ENCODE measurements at regions not wholly inside any gene's neighbourhood (a gene's known extent, or its start where the extent isn't known, plus 50 kb on each side); places are given as distances from the start of the nearest gene placed in this dataset.
"Not testable (repeated sequence)": the region's sequence is repeated elsewhere in the genome, so short reads cannot be mapped to it uniquely, and the experiment has no call there.

DNA sequence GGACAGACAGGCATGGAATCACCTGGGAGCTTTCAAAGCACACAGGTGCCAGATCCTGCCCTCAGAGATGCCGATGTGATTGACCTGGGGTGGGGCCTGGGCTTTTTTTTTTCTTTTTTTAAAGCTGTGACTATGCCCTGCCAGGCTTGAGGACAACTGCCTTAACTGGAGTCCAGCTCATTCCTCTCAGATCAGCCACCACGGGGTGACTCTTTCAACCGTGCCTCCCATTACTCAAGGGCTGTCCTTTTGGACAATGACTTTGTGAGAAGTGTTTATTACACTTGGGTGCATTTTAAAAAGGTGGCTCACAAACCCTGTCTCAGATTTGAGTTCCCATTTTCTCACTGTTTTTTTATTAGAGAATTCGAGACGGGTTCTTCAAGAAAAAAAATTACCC lies 57.1 kb upstream of the RALY start:
- Histone ChIP-seq H3K9me3 (no peaks in the 10 kb centered on the region), H3K27me3 (no peaks in the 10 kb centered on the region), H3K4me3 (no peak overlapping the region), H3K36me3 (no peaks in the 10 kb centered on the region), H3K27ac (replicated peaks in 1 of 4) (no peak overlapping the region), H3K4me1 (peaks cover 0 to 7% (median 3%) of the 10 kb centered on the region in 4 donors)
- intact Hi-C loops (cut with DNase I), result no loop called here
- TF ChIP-seq POLR2A (IDR thresholded peaks at IDR 0.05; ENCODE audit: low read depth), result no peak
- TF ChIP-seq, protein P1, sequence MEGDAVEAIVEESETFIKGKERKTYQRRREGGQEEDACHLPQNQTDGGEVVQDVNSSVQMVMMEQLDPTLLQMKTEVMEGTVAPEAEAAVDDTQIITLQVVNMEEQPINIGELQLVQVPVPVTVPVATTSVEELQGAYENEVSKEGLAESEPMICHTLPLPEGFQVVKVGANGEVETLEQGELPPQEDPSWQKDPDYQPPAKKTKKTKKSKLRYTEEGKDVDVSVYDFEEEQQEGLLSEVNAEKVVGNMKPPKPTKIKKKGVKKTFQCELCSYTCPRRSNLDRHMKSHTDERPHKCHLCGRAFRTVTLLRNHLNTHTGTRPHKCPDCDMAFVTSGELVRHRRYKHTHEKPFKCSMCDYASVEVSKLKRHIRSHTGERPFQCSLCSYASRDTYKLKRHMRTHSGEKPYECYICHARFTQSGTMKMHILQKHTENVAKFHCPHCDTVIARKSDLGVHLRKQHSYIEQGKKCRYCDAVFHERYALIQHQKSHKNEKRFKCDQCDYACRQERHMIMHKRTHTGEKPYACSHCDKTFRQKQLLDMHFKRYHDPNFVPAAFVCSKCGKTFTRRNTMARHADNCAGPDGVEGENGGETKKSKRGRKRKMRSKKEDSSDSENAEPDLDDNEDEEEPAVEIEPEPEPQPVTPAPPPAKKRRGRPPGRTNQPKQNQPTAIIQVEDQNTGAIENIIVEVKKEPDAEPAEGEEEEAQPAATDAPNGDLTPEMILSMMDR (IDR thresholded peaks at IDR 0.05), result no peak
- TF ChIP-seq POLR2AphosphoS5 (IDR thresholded peaks at IDR 0.05), result no peak
- TF ChIP-seq EP300 (IDR thresholded peaks at IDR 0.05), result no peak
- 81% methylated on average over 5 of the region's 5 CpGs for WGBS
- DNase-seq (ENCODE audit: extremely low spot score), result no peak

DNA sequence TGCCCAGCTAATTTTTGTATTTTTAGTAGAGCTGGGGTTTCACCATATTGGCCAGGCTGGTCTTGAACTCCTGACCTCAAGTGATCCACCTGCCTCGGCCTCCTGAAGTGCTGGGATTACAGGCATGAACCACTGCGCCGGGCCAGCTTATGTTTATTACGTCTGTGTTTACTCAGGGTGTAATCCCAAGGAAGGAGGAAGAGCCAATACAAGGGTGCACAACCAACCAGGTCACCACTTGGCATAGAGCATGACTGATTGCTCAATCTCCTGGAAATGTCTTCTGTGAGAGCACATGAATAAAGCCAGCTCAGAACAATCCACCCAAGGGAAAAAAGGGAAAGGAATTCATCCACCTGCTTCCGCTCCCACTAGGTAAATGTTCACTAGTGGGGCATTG lies 54.7 kb upstream of the RALY start:
- intact Hi-C loops (cut with DNase I); H3K4me1 ChIP-seq; H3K36me3 ChIP-seq; H3K4me3 ChIP-seq; DNase-seq (ENCODE audit: extremely low spot score); H3K27ac ChIP-seq (replicated peaks in 1 of 4); H3K9me3 ChIP-seq; H3K27me3 ChIP-seq: not testable (repeated sequence)
- 79% methylated on average over 5 of the region's 5 CpGs for WGBS

DNA sequence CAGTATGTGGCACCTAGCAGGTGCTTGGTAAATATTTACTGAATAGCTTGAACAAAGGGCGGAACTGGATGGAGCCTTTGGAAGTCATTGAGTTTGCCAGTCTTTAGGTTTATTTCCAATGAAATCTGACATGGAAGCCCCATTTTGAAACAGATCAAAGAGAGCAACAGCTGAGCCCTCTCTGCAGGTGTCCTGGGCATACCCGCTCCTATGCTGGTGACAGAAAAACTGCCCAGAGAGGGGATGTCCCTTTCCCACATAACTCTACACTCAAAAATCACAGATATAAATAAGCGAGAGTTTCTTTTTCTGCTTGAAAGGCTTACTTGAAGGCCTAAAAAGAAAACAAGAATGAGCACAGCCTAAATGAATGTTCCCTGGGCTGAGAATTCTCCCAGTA lies 53.0 kb upstream of the RALY start:
- Histone ChIP-seq H3K4me3 (no peak overlapping the region), H3K9me3 (no peaks in the 10 kb centered on the region), H3K36me3 (no peaks in the 10 kb centered on the region), H3K4me1 (no peaks in the 10 kb centered on the region), H3K27me3 (no peaks in the 10 kb centered on the region), H3K27ac (replicated peaks in 1 of 4) (no peak overlapping the region)
- intact Hi-C loops (cut with DNase I), result no loop called here
- 99% methylated on average over 3 of the region's 3 CpGs for WGBS
- TF ChIP-seq EP300 (IDR thresholded peaks at IDR 0.05) (no peak), POLR2A (IDR thresholded peaks at IDR 0.05; ENCODE audit: low read depth) (no peak), POLR2AphosphoS5 (IDR thresholded peaks at IDR 0.05) (no peak)
- TF ChIP-seq, protein P1 (IDR thresholded peaks at IDR 0.05), result no peak
- no peak for DNase-seq (ENCODE audit: extremely low spot score)
